Epithelial cell of esophagus (primary cell): ENCODE measurements at regions not wholly inside any gene's neighbourhood (a gene's known extent, or its start where the extent isn't known, plus 50 kb on each side); places are given as distances from the start of the nearest gene placed in this dataset.

Source experiments
- DNase-seq: peaks from one replicate; pipeline ENCODE4 v3.0.0; 2010; ENCODE audit warnings: low read depth
- H3K4me3 ChIP-seq: 2 replicates; pipeline ENCODE4 v1.5.1; 2011; ENCODE audit warnings: mild to moderate bottlenecking, low read length, control low read depth
- TF ChIP-seq, protein P1 (sequence below): IDR thresholded peaks from 2 replicates; pipeline ENCODE4 v1.5.1; 2011; ENCODE audit warnings: low read depth, mild to moderate bottlenecking, low read length, control low read depth, inconsistent platforms; ENCODE audit not compliant: insufficient read depth; ENCODE audit errors: missing control alignments

- no peak overlapping the region for H3K4me3 ChIP-seq
- DNase-seq, result no peak
- TF ChIP-seq, protein P1, sequence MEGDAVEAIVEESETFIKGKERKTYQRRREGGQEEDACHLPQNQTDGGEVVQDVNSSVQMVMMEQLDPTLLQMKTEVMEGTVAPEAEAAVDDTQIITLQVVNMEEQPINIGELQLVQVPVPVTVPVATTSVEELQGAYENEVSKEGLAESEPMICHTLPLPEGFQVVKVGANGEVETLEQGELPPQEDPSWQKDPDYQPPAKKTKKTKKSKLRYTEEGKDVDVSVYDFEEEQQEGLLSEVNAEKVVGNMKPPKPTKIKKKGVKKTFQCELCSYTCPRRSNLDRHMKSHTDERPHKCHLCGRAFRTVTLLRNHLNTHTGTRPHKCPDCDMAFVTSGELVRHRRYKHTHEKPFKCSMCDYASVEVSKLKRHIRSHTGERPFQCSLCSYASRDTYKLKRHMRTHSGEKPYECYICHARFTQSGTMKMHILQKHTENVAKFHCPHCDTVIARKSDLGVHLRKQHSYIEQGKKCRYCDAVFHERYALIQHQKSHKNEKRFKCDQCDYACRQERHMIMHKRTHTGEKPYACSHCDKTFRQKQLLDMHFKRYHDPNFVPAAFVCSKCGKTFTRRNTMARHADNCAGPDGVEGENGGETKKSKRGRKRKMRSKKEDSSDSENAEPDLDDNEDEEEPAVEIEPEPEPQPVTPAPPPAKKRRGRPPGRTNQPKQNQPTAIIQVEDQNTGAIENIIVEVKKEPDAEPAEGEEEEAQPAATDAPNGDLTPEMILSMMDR, result no peak
Observed at GRCh38 chr9:115665519-115665918, 488.1 kb upstream of the PAPPA start.

DNA sequence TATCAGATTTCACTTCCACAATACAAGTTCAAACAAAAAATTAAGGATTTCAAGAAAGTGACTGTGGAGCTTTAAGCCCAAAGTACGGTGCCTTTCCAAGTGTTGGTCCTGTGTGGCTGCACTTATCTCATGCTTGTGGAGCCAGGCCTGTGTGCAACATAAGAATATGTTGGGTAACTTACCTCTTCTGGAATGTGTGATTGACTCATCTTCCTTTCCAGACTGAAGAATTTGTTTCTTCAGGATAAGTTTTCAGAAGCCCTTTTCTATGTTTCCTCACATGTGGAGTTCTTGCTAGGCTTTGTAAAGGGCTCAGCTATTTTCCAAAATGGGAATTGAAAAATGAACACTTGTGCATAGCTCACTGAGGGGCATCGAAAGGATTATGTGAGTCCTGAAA, 485.1 kb upstream of the PAPPA start:
- H3K4me3 ChIP-seq, result no peak overlapping the region
- DNase-seq, result peak; percentile 88

GRCh38 chr9:115671236-115671962, 482.2 kb upstream of the PAPPA start:
- no peak for DNase-seq
- no peak overlapping the region for H3K4me3 ChIP-seq
- TF ChIP-seq, protein P1, result no peak

More for the DNA sequence above, 485.1 kb upstream of the PAPPA start:
- TF ChIP-seq, protein P1, result no peak

GRCh38 chr9:115671963-115672305, 481.7 kb upstream of the PAPPA start:
- H3K4me3 ChIP-seq, result no peak overlapping the region
- DNase-seq, result no peak
- TF ChIP-seq, protein P1, result no peak

DNA sequence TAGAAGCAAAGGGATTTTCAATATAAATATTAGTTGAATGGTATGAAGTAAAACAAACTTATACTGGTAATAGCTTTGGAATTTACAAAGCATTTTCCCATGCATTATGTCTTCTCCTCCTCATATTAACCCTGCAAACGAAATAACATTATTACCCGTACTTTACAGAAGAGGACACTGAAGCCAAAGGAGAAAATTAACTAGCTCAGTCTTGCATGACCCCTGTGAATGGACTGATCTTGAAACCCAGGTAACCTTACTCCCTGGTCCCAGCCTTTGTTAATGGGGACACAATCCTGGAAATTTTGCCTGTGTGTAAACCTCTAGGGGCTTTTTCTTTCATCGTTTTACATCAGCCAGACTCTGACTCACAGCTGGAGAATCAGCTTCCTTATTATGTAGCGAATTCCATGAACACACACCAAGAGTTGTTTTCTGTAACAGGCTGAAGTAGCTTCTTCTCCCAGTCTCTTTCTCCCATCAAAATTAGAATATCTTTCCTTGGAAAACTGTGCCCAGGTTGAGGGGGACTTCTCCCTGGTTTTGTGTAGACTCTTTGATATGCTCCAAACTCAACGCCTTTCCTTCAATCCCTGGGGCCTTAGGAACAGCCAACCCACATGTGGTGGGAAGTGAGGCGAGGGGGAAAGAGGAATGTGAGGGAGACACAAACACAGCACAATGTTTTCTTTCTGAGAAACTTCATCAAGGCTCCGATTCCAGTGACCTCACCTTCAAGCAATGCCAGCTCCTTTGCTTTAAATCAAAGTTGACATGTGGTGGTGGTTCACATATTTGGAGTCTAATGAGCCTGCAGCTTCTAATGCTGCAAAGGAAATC, 480.9 kb upstream of the PAPPA start:
- H3K4me3 ChIP-seq, result no peak overlapping the region
- peak; percentile 90 for DNase-seq
- TF ChIP-seq, protein P1, result no peak

DNA sequence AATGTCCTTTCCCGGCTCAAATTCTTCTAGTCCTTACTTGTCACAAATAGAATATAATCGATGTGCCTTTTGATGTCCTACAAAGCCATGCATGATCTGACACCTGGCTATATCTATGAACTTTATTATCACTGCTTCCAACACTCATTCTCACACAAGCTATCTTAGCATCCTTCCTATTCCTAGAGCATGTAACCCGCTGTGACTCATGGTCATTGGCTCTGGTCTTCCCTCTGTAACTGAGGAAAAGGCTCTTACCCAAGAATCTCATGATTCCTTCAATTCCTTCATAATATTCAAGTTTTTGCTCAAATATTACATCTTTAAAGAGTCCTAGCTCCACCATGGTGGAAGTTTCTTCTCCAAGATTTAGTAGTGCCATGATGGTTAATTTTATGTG, 480.0 kb upstream of the PAPPA start:
- TF ChIP-seq, protein P1, result no peak
- no peak overlapping the region for H3K4me3 ChIP-seq
- peak; percentile 30 for DNase-seq
